ENCODE measurements at regions not wholly inside any gene's neighbourhood (a gene's known extent, or its start where the extent isn't known, plus 50 kb on each side); places are given as distances from the start of the nearest gene placed in this dataset.

- ChIA-PET CTCF (no interaction called here), POLR2A (no interaction called here), RAD21 (ENCODE audit: low non-redundant PET in 1 of 2, low total read pairs in 2 of 2, uncharacterized antibody in 2 of 2, unreplicated experiment in 2 of 2) (no interaction called here)
- no peaks in the 10 kb centered on the region for H3K27me3 ChIP-seq (ENCODE audit: insufficient read depth, low read length)
- H3K36me3 ChIP-seq (ENCODE audit: control insufficient read depth in 1 of 2, insufficient read depth in 2 of 2, low read length in 2 of 2) = no peaks in the 10 kb centered on the region
- no TSS peak for BruUV-seq (replicated peaks)
- H3K9me3 ChIP-seq (ENCODE audit: control insufficient read depth in 1 of 2, insufficient read depth in 1 of 2, low read depth in 1 of 2, low read length in 2 of 2) = no peaks in the 10 kb centered on the region; a peak in 1 of 4 replicates
- H3K9me2 ChIP-seq (ENCODE audit: insufficient read depth) = no peaks in the 10 kb centered on the region
- intact Hi-C loops (cut with micrococcal nuclease) = loop anchor here (2.0 to 5.0 kb wide), 2 partner anchors 102 to 105 kb away; no protein-coding TSS in a partner anchor
- H3K4me1 ChIP-seq (ENCODE audit: control insufficient read depth in 1 of 2, insufficient read depth in 2 of 2, low read length in 2 of 2) = peaks cover 18 to 32% of the 10 kb centered on the region in 2 experiments
- ATAC-seq = no peak
- H4K20me1 ChIP-seq (ENCODE audit: insufficient read depth) = no peaks in the 10 kb centered on the region
- no peak overlapping the region for H3K9ac ChIP-seq (ENCODE audit: low read length)
- no peak overlapping the region for H3K4me2 ChIP-seq (ENCODE audit: low read length)
- DNase-seq (ENCODE audit: low read depth, low spot score) = no peak
- H3K79me2 ChIP-seq (ENCODE audit: insufficient read depth, low read length) = no peaks in the 10 kb centered on the region
- no peak overlapping the region for H2AFZ ChIP-seq (ENCODE audit: low read depth, low read length, poor library complexity, severe bottlenecking)
- TF ChIP-seq, protein P1, sequence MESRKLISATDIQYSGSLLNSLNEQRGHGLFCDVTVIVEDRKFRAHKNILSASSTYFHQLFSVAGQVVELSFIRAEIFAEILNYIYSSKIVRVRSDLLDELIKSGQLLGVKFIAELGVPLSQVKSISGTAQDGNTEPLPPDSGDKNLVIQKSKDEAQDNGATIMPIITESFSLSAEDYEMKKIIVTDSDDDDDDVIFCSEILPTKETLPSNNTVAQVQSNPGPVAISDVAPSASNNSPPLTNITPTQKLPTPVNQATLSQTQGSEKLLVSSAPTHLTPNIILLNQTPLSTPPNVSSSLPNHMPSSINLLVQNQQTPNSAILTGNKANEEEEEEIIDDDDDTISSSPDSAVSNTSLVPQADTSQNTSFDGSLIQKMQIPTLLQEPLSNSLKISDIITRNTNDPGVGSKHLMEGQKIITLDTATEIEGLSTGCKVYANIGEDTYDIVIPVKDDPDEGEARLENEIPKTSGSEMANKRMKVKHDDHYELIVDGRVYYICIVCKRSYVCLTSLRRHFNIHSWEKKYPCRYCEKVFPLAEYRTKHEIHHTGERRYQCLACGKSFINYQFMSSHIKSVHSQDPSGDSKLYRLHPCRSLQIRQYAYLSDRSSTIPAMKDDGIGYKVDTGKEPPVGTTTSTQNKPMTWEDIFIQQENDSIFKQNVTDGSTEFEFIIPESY (IDR thresholded peaks at IDR 0.05; ENCODE audit: extremely low read depth, insufficient replicate concordance, low read length) = no peak
- TF ChIP-seq POLR2AphosphoS5 (IDR thresholded peaks at IDR 0.05; ENCODE audit: low read depth, low read length) (no peak), SP1 (IDR thresholded peaks at IDR 0.05; ENCODE audit: low read depth) (0 out of 2 replicates have a peak, but pooled peaks have one; percentile 11), EZH2 (IDR thresholded peaks at IDR 0.05) (no peak), RAD21 (IDR thresholded peaks at IDR 0.05; ENCODE audit: low read depth) (no peak)
- H3K27ac ChIP-seq (ENCODE audit: low read depth, low read length) = no peak overlapping the region
- H3K4me3 ChIP-seq (replicated peaks in 1 of 2; ENCODE audit: low read depth in 1 of 2, low read length in 2 of 2) = no peak overlapping the region
Observed at GRCh38 chr7:46649876-46650275, 728.8 kb upstream of the IGFBP3 start.

DNA sequence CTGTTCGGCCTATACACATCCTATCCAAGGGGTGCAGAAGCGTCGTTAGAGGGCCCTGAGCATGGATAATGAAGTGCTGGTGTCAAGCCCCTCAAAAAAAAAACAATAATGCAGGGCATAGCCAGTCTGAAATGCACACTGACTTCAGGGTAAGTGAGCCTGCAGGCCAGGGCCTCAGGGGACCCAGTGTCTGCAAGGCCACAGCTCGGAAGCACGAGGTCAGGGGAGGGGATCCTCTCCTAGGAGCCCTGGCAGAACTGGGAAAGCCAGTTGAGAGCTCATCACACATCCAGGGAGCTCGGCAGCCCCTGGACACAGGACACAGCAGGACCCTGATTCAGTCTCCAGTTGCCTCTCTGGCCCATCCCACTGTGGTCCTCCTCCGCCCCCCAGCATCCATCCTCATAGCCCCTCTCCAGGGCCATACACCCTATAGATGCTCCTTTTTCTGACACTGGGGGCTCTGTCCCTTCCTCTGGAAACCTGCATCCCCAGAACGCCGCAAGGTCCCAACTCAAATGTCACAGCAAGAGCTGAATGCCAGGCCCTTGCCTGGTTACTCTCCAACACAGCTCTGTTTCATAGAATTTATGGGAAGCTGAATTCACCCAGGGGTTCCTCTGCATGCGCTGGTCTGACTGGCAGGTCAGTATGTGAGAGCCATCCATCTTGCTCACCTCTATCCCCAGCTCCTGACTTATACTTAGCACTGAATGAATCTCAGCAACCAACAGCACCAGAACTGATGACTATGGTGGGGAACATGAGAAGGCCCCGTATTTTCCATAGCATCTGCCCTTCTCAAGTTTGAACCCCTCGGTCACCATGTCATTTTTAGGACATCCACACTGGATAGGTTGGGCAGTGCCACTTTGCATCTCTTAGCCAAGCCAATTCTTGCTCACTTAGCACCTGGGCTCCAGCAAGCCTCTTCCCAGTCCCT, 717.0 kb upstream of the IGFBP3 start:
- POLR2A ChIA-PET = no interaction called here
- no peak for TF ChIP-seq SP1 (IDR thresholded peaks at IDR 0.05; ENCODE audit: low read depth)
- TF ChIP-seq CBX3 (IDR thresholded peaks at IDR 0.05; ENCODE audit: low read depth) = no peak
- TF ChIP-seq ATF3 (IDR thresholded peaks at IDR 0.05) = no peak
- TF ChIP-seq EZH2 (IDR thresholded peaks at IDR 0.05) = no peak
- TF ChIP-seq, protein P2, sequence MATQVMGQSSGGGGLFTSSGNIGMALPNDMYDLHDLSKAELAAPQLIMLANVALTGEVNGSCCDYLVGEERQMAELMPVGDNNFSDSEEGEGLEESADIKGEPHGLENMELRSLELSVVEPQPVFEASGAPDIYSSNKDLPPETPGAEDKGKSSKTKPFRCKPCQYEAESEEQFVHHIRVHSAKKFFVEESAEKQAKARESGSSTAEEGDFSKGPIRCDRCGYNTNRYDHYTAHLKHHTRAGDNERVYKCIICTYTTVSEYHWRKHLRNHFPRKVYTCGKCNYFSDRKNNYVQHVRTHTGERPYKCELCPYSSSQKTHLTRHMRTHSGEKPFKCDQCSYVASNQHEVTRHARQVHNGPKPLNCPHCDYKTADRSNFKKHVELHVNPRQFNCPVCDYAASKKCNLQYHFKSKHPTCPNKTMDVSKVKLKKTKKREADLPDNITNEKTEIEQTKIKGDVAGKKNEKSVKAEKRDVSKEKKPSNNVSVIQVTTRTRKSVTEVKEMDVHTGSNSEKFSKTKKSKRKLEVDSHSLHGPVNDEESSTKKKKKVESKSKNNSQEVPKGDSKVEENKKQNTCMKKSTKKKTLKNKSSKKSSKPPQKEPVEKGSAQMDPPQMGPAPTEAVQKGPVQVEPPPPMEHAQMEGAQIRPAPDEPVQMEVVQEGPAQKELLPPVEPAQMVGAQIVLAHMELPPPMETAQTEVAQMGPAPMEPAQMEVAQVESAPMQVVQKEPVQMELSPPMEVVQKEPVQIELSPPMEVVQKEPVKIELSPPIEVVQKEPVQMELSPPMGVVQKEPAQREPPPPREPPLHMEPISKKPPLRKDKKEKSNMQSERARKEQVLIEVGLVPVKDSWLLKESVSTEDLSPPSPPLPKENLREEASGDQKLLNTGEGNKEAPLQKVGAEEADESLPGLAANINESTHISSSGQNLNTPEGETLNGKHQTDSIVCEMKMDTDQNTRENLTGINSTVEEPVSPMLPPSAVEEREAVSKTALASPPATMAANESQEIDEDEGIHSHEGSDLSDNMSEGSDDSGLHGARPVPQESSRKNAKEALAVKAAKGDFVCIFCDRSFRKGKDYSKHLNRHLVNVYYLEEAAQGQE (IDR thresholded peaks at IDR 0.05; ENCODE audit: low read depth) = no peak
- no peak for TF ChIP-seq EZH2phosphoT487 (IDR thresholded peaks at IDR 0.05; ENCODE audit: borderline replicate concordance)
- no peak for TF ChIP-seq POLR2A (IDR thresholded peaks at IDR 0.05; ENCODE audit: borderline replicate concordance, extremely low read depth, insufficient read depth, insufficient read length)
- no peak for TF ChIP-seq EGR1 (IDR thresholded peaks at IDR 0.05; ENCODE audit: low read depth)
- TF ChIP-seq SRF (IDR thresholded peaks at IDR 0.05; ENCODE audit: low read depth) = no peak
- TF ChIP-seq JUND (IDR thresholded peaks at IDR 0.05) = no peak
- TF ChIP-seq MAX (IDR thresholded peaks at IDR 0.05) = no peak

More for the DNA sequence above, 717.0 kb upstream of the IGFBP3 start:
- H2AFZ ChIP-seq (ENCODE audit: low read depth, low read length, poor library complexity, severe bottlenecking) = no peak overlapping the region
- H3K27me3 ChIP-seq (ENCODE audit: insufficient read depth, low read length) = no peaks in the 10 kb centered on the region
- ChIA-PET RAD21 (ENCODE audit: low non-redundant PET in 1 of 2, low total read pairs in 2 of 2, uncharacterized antibody in 2 of 2, unreplicated experiment in 2 of 2) (no interaction called here), CTCF (no interaction called here)
- H3K79me2 ChIP-seq (ENCODE audit: insufficient read depth, low read length) = no peaks in the 10 kb centered on the region
- H4K20me1 ChIP-seq (ENCODE audit: insufficient read depth) = no peaks in the 10 kb centered on the region
- no peaks in the 10 kb centered on the region for H3K36me3 ChIP-seq (ENCODE audit: control insufficient read depth in 1 of 2, insufficient read depth in 2 of 2, low read length in 2 of 2)
- no peaks in the 10 kb centered on the region for H3K4me1 ChIP-seq (ENCODE audit: control insufficient read depth in 1 of 2, insufficient read depth in 2 of 2, low read length in 2 of 2)
- intact Hi-C loops (cut with micrococcal nuclease) = no loop called here
- H3K9ac ChIP-seq (ENCODE audit: low read length) = no peak overlapping the region
- H3K9me2 ChIP-seq (ENCODE audit: insufficient read depth) = no peaks in the 10 kb centered on the region
- BruUV-seq (replicated peaks) = no TSS peak
- no peaks in the 10 kb centered on the region for H3K9me3 ChIP-seq (ENCODE audit: control insufficient read depth in 1 of 2, insufficient read depth in 1 of 2, low read depth in 1 of 2, low read length in 2 of 2)
- no peak overlapping the region for H3K4me3 ChIP-seq (replicated peaks in 1 of 2; ENCODE audit: low read depth in 1 of 2, low read length in 2 of 2)
- no peak overlapping the region for H3K4me2 ChIP-seq (ENCODE audit: low read length)
- ATAC-seq = no peak
- DNase-seq (ENCODE audit: low read depth, low spot score) = no peak
- H3K27ac ChIP-seq (ENCODE audit: low read depth, low read length) = no peak overlapping the region
